ENCODE measurements at regions not wholly inside any gene's neighbourhood (a gene's known extent, or its start where the extent isn't known, plus 50 kb on each side); places are given as distances from the start of the nearest gene placed in this dataset.

GRCh38 chr16:65500007-65500406, 378.1 kb upstream of the CDH11 start:
- DNase-seq (ENCODE audit: low spot score), result no peak

GRCh38 chr16:65499566-65499965, 377.7 kb upstream of the CDH11 start:
- no peak for DNase-seq (ENCODE audit: low spot score)

- no peak for DNase-seq (ENCODE audit: low spot score)
These were observed 375.7 kb upstream of the CDH11 start for GRCh38 chr16:65497571-65497970.

GRCh38 chr16:65495106-65495505, 373.2 kb upstream of the CDH11 start:
- DNase-seq (ENCODE audit: low spot score), result no peak

- no peak for DNase-seq (ENCODE audit: low spot score)
These were observed 372.7 kb upstream of the CDH11 start for GRCh38 chr16:65494609-65495008.

- no peak for DNase-seq (ENCODE audit: low spot score)
These were observed 372.2 kb upstream of the CDH11 start for GRCh38 chr16:65494080-65494479.

GRCh38 chr16:65490286-65490685, 368.4 kb upstream of the CDH11 start:
- DNase-seq (ENCODE audit: low spot score), result no peak

- no peak for DNase-seq (ENCODE audit: low spot score)
These were observed 367.7 kb upstream of the CDH11 start for GRCh38 chr16:65489531-65490023.

GRCh38 chr16:65487231-65487630, 365.4 kb upstream of the CDH11 start:
- DNase-seq (ENCODE audit: low spot score), result no peak

GRCh38 chr16:65481956-65482355, 360.1 kb upstream of the CDH11 start:
- DNase-seq (ENCODE audit: low spot score), result no peak

GRCh38 chr16:65480281-65481091, 358.6 kb upstream of the CDH11 start:
- DNase-seq (ENCODE audit: low spot score), result no peak

- no peak for DNase-seq (ENCODE audit: low spot score)
These were observed 354.6 kb upstream of the CDH11 start for GRCh38 chr16:65476448-65476955.

- no peak for DNase-seq (ENCODE audit: low spot score)
These were observed 351.8 kb upstream of the CDH11 start for GRCh38 chr16:65473699-65474098.

GRCh38 chr16:65469116-65469515, 347.3 kb upstream of the CDH11 start:
- DNase-seq (ENCODE audit: low spot score), result no peak

GRCh38 chr16:65468133-65468532, 346.3 kb upstream of the CDH11 start:
- DNase-seq (ENCODE audit: low spot score), result no peak

GRCh38 chr16:65463652-65464260, 341.9 kb upstream of the CDH11 start:
- no peak for DNase-seq (ENCODE audit: low spot score)

GRCh38 chr16:65457084-65457483, 335.2 kb upstream of the CDH11 start:
- no peak for DNase-seq (ENCODE audit: low spot score)

GRCh38 chr16:65455761-65456160, 333.9 kb upstream of the CDH11 start:
- DNase-seq (ENCODE audit: low spot score), result no peak

- DNase-seq (ENCODE audit: low spot score), result no peak
These were observed 331.8 kb upstream of the CDH11 start for GRCh38 chr16:65453646-65454045.

GRCh38 chr16:65449526-65449925, 327.7 kb upstream of the CDH11 start:
- DNase-seq (ENCODE audit: low spot score), result no peak

GRCh38 chr16:65446427-65446826, 324.6 kb upstream of the CDH11 start:
- DNase-seq (ENCODE audit: low spot score), result no peak

- no peak for DNase-seq (ENCODE audit: low spot score)
These were observed 323.7 kb upstream of the CDH11 start for GRCh38 chr16:65445313-65446260.
